Mucosa of descending colon (tissue), 3 donors: ENCODE measurements at regions not wholly inside any gene's neighbourhood (a gene's known extent, or its start where the extent isn't known, plus 50 kb on each side); places are given as distances from the start of the nearest gene placed in this dataset.

Experiments used
- ATAC-seq: fragments of 200-7000 bp; cut with Tn5 transposase; one replicate; pipeline ENCODE4 v1.9.1; 2020; ENCODE audit warnings: mild to moderate bottlenecking, moderate library complexity
- DNase-seq, 3 donors: peaks; one replicate each; pipeline ENCODE4 v3.0.0-alpha.2; 2020
- H3K36me3 ChIP-seq: fragments of 200-600 bp; one replicate; pipeline ENCODE4 v1.8.0; 2021; ENCODE audit warnings: low read depth, mild to moderate bottlenecking
- H3K4me1 ChIP-seq: fragments of 200-600 bp; one replicate; pipeline ENCODE4 v1.8.0; 2021; ENCODE audit warnings: low read depth, mild to moderate bottlenecking
- H3K4me3 ChIP-seq: fragments of 200-600 bp; one replicate; pipeline ENCODE4 v1.8.0; 2021; ENCODE audit warnings: mild to moderate bottlenecking
- H3K9me3 ChIP-seq: fragments of 200-600 bp; one replicate; pipeline ENCODE4 v1.8.0; 2021; ENCODE audit warnings: mild to moderate bottlenecking
- intact Hi-C, 2 donors: fragments of 100-400 bp; cut with DNase I in 1 of 2; cut with micrococcal nuclease in 1 of 2; formaldehyde crosslinking; loops; one replicate each; pipeline versions ENCODE4 v1.11.0 to v1.11.1; 2022; cut with DNase I, micrococcal nuclease
- TF ChIP-seq, protein P1 (sequence below): fragments of 200-600 bp; IDR thresholded peaks from one replicate; pipeline ENCODE4 v1.8.0; 2022; ENCODE audit warnings: antibody characterized with exemption, mild to moderate bottlenecking
- donor health status: DM: no; HTN: no; CAD: no; lungs with moderate emphysema.
- donor health status: DM: no; HTN: no; CAD: no.
- donor health status: DM: no; HTN: yes; CAD: no.

DNA sequence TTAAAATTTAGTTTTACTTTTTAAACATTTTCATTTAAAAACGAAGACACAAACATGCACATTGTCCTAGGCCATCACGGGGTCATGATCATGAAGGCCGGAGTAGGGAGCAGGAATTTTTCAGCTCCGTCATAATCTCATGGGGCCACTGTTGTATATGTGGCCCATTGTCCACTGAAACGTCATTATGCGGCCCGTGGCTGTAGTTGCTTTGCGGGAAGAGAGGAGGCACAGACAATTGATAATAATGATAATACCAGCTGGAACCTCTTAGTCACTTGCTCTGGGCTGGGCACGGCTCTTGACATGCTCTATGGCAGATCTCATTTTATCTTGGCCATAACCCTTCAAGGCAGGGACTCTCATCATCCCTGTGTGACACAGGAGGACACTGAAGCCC is 56.5 kb upstream of the FNDC1 start:
- no peaks in the 10 kb centered on the region for H3K9me3 ChIP-seq
- DNase-seq (no peak), ATAC-seq (no peak)
- TF ChIP-seq, protein P1, sequence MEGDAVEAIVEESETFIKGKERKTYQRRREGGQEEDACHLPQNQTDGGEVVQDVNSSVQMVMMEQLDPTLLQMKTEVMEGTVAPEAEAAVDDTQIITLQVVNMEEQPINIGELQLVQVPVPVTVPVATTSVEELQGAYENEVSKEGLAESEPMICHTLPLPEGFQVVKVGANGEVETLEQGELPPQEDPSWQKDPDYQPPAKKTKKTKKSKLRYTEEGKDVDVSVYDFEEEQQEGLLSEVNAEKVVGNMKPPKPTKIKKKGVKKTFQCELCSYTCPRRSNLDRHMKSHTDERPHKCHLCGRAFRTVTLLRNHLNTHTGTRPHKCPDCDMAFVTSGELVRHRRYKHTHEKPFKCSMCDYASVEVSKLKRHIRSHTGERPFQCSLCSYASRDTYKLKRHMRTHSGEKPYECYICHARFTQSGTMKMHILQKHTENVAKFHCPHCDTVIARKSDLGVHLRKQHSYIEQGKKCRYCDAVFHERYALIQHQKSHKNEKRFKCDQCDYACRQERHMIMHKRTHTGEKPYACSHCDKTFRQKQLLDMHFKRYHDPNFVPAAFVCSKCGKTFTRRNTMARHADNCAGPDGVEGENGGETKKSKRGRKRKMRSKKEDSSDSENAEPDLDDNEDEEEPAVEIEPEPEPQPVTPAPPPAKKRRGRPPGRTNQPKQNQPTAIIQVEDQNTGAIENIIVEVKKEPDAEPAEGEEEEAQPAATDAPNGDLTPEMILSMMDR = no peak
- no peaks in the 10 kb centered on the region for H3K4me1 ChIP-seq
- H3K4me3 ChIP-seq = no peak overlapping the region
- intact Hi-C loops = no loop called here
- no peaks in the 10 kb centered on the region for H3K36me3 ChIP-seq

DNA sequence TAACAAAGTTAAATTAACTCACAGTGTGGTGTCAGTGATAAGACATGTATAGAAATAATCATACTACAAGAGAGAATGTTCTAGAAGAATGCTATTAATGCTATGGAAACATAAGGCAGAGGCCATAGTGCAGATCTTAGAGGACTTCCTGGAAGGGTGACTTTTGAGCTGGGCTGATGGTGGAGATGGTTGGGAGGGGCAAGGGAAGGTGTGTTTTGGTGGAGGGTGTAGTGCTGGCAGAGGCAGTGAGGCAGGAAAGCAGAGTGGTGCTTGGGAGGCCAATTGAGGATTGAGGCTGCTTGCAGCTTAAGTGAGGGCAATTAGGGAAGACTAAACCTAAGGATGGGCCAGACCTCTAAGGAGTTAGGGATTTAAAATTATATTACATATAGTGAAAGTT is 58.5 kb upstream of the FNDC1 start:
- no peaks in the 10 kb centered on the region for H3K9me3 ChIP-seq
- intact Hi-C loops = no loop called here
- DNase-seq (no peak), ATAC-seq (no peak)
- H3K4me3 ChIP-seq = no peak overlapping the region
- no peaks in the 10 kb centered on the region for H3K36me3 ChIP-seq
- H3K4me1 ChIP-seq = no peaks in the 10 kb centered on the region
- TF ChIP-seq, protein P1 = no peak

DNA sequence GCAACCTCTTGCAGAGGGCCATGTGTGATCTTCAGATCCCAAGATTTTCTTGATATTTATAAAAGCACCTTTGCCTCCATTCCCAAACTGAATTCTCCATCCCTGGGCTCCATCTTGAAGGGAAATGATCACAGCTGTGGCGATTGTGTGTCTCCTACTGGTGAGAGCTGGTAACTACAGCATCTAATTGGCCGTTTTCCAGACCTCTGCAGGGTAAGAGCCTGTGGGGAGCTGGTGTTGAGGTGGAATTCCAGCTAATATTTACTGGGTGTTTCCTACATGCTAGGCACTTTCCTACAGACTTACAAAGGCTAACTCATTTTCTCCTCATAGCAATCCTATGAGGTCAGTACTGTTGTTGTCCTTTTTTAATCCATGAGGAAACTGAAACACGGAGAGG is 59.2 kb upstream of the FNDC1 start:
- Histone ChIP-seq H3K9me3 (no peaks in the 10 kb centered on the region), H3K4me3 (no peak overlapping the region), H3K36me3 (no peaks in the 10 kb centered on the region), H3K4me1 (no peaks in the 10 kb centered on the region)
- DNase-seq (peak in 1 of 3 donors; percentile 48), ATAC-seq (no peak)
- TF ChIP-seq, protein P1 = peak; percentile 27
- intact Hi-C loops = no loop called here

DNA sequence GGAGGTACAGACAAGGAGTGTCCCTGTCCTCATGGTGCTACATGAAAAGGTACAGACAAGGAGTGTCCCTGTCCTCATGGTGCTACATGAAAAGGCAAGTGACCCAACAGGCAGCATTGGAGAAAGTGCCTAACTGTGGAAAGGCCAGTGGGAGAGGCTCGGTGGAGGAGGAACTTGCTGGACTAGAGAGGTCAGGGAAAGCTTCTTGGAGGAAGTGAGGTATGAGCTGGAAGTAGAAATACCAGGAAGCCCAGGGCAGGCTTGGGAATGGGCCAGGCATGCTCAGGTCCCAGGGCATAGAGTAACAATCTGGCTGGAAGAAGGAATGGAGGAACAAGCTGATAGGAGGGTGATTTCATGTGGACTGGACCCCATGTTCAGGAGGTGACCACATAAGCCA is 59.8 kb upstream of the FNDC1 start:
- peak in 1 of 3 donors; percentile 43 for DNase-seq
- no peaks in the 10 kb centered on the region for H3K9me3 ChIP-seq
- no peak overlapping the region for H3K4me3 ChIP-seq
- intact Hi-C loops = no loop called here
- no peaks in the 10 kb centered on the region for H3K4me1 ChIP-seq
- no peaks in the 10 kb centered on the region for H3K36me3 ChIP-seq
- ATAC-seq = peak; percentile 24
- TF ChIP-seq, protein P1 = no peak

DNA sequence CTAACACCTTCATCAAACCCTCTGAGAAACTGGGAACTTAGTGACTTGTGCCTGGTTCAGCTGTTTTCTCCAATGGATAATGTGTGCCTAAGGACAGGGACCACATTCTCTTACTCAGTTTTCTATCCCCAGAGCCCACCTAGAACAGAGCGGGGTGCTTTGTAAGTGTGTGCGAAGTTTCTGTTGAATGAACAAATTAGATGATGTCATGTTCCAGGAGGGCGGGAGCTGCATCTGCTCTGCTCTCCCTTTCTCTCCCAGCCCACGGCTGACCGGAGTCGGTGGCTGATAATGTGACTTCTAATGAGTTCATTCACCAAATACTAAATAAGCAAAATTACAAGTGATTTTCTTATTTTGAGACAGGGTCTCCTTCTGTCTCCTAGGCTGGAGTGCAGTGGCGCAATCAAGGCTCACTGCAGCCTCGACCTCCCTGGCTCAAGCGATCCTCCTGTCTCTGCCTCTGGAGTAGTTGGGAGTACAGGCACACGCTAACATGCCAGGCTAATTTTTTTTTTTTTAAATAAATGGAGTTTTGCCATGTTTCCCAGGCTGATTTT is 60.7 kb upstream of the FNDC1 start:
- DNase-seq (no peak), ATAC-seq (no peak)
- TF ChIP-seq, protein P1 = no peak
- H3K4me3 ChIP-seq = no peak overlapping the region
- H3K9me3 ChIP-seq = no peaks in the 10 kb centered on the region
- H3K4me1 ChIP-seq = peaks cover 6% of the 10 kb centered on the region
- intact Hi-C loops = no loop called here
- H3K36me3 ChIP-seq = no peaks in the 10 kb centered on the region
